ENCODE measurements at regions not wholly inside any gene's neighbourhood (a gene's known extent, or its start where the extent isn't known, plus 50 kb on each side); places are given as distances from the start of the nearest gene placed in this dataset.

GRCh38 chr2:129205176-129205575 lies 774.3 kb upstream of the RAB6C start:
- no peaks in the 10 kb centered on the region for H3K9me3 ChIP-seq (ENCODE audit: insufficient read depth, low read depth, low read length)
- no peaks in the 10 kb centered on the region for H3K4me1 ChIP-seq (ENCODE audit: insufficient read depth, low read length)
- H3K4me3 ChIP-seq (ENCODE audit: low read length) = no peak overlapping the region
- H3K36me3 ChIP-seq (ENCODE audit: insufficient read depth, low read depth, low read length) = no peaks in the 10 kb centered on the region
- H3K27ac ChIP-seq (ENCODE audit: low read length) = no peak overlapping the region
- H3K9ac ChIP-seq (ENCODE audit: low read depth, low read length) = no peak overlapping the region
- H3K27me3 ChIP-seq (ENCODE audit: insufficient read depth, low read length) = no peaks in the 10 kb centered on the region

GRCh38 chr2:129205766-129206165 lies 773.7 kb upstream of the RAB6C start:
- Histone ChIP-seq H3K4me3 (ENCODE audit: low read length) (no peak overlapping the region), H3K27me3 (ENCODE audit: insufficient read depth, low read length) (no peaks in the 10 kb centered on the region), H3K4me1 (ENCODE audit: insufficient read depth, low read length) (no peaks in the 10 kb centered on the region), H3K9ac (ENCODE audit: low read depth, low read length) (no peak overlapping the region), H3K36me3 (ENCODE audit: insufficient read depth, low read depth, low read length) (no peaks in the 10 kb centered on the region), H3K27ac (ENCODE audit: low read length) (no peak overlapping the region), H3K9me3 (ENCODE audit: insufficient read depth, low read depth, low read length) (no peaks in the 10 kb centered on the region)

GRCh38 chr2:129212299-129212958 lies 767.0 kb upstream of the RAB6C start:
- no peak overlapping the region for H3K4me3 ChIP-seq (ENCODE audit: low read length)
- no peaks in the 10 kb centered on the region for H3K27me3 ChIP-seq (ENCODE audit: insufficient read depth, low read length)
- no peak overlapping the region for H3K27ac ChIP-seq (ENCODE audit: low read length)
- H3K4me1 ChIP-seq (ENCODE audit: insufficient read depth, low read length) = no peaks in the 10 kb centered on the region
- H3K36me3 ChIP-seq (ENCODE audit: insufficient read depth, low read depth, low read length) = no peaks in the 10 kb centered on the region
- no peak overlapping the region for H3K9ac ChIP-seq (ENCODE audit: low read depth, low read length)
- no peaks in the 10 kb centered on the region for H3K9me3 ChIP-seq (ENCODE audit: insufficient read depth, low read depth, low read length)

GRCh38 chr2:129224022-129224421 lies 755.4 kb upstream of the RAB6C start:
- no peaks in the 10 kb centered on the region for H3K36me3 ChIP-seq (ENCODE audit: insufficient read depth, low read depth, low read length)
- H3K4me1 ChIP-seq (ENCODE audit: insufficient read depth, low read length) = no peaks in the 10 kb centered on the region
- no peak overlapping the region for H3K27ac ChIP-seq (ENCODE audit: low read length)
- no peak overlapping the region for H3K9ac ChIP-seq (ENCODE audit: low read depth, low read length)
- H3K27me3 ChIP-seq (ENCODE audit: insufficient read depth, low read length) = no peaks in the 10 kb centered on the region
- H3K9me3 ChIP-seq (ENCODE audit: insufficient read depth, low read depth, low read length) = no peaks in the 10 kb centered on the region
- H3K4me3 ChIP-seq (ENCODE audit: low read length) = no peak overlapping the region

GRCh38 chr2:129224486-129224885 lies 755.0 kb upstream of the RAB6C start:
- Histone ChIP-seq H3K4me1 (ENCODE audit: insufficient read depth, low read length) (no peaks in the 10 kb centered on the region), H3K27ac (ENCODE audit: low read length) (no peak overlapping the region), H3K9ac (ENCODE audit: low read depth, low read length) (no peak overlapping the region), H3K4me3 (ENCODE audit: low read length) (no peak overlapping the region), H3K27me3 (ENCODE audit: insufficient read depth, low read length) (no peaks in the 10 kb centered on the region), H3K9me3 (ENCODE audit: insufficient read depth, low read depth, low read length) (no peaks in the 10 kb centered on the region), H3K36me3 (ENCODE audit: insufficient read depth, low read depth, low read length) (no peaks in the 10 kb centered on the region)

- no peaks in the 10 kb centered on the region for H3K9me3 ChIP-seq (ENCODE audit: insufficient read depth, low read depth, low read length)
- no peak overlapping the region for H3K4me3 ChIP-seq (ENCODE audit: low read length)
- no peak overlapping the region for H3K9ac ChIP-seq (ENCODE audit: low read depth, low read length)
- H3K27me3 ChIP-seq (ENCODE audit: insufficient read depth, low read length) = no peaks in the 10 kb centered on the region
- H3K4me1 ChIP-seq (ENCODE audit: insufficient read depth, low read length) = no peaks in the 10 kb centered on the region
- no peaks in the 10 kb centered on the region for H3K36me3 ChIP-seq (ENCODE audit: insufficient read depth, low read depth, low read length)
- no peak overlapping the region for H3K27ac ChIP-seq (ENCODE audit: low read length)
These were observed 750.3 kb upstream of the RAB6C start for GRCh38 chr2:129229196-129229595.

- Histone ChIP-seq H3K36me3 (ENCODE audit: insufficient read depth, low read depth, low read length) (no peaks in the 10 kb centered on the region), H3K9me3 (ENCODE audit: insufficient read depth, low read depth, low read length) (no peaks in the 10 kb centered on the region), H3K27ac (ENCODE audit: low read length) (no peak overlapping the region), H3K4me1 (ENCODE audit: insufficient read depth, low read length) (no peaks in the 10 kb centered on the region), H3K9ac (ENCODE audit: low read depth, low read length) (no peak overlapping the region), H3K4me3 (ENCODE audit: low read length) (no peak overlapping the region), H3K27me3 (ENCODE audit: insufficient read depth, low read length) (no peaks in the 10 kb centered on the region)
These were observed 749.5 kb upstream of the RAB6C start for GRCh38 chr2:129229830-129230441.

- Histone ChIP-seq H3K9me3 (ENCODE audit: insufficient read depth, low read depth, low read length) (no peaks in the 10 kb centered on the region), H3K4me3 (ENCODE audit: low read length) (no peak overlapping the region), H3K27ac (ENCODE audit: low read length) (no peak overlapping the region), H3K4me1 (ENCODE audit: insufficient read depth, low read length) (no peaks in the 10 kb centered on the region), H3K36me3 (ENCODE audit: insufficient read depth, low read depth, low read length) (no peaks in the 10 kb centered on the region), H3K27me3 (ENCODE audit: insufficient read depth, low read length) (no peaks in the 10 kb centered on the region), H3K9ac (ENCODE audit: low read depth, low read length) (no peak overlapping the region)
These were observed 747.5 kb upstream of the RAB6C start for GRCh38 chr2:129231924-129232323.

GRCh38 chr2:129233166-129233565 lies 746.3 kb upstream of the RAB6C start:
- H3K4me3 ChIP-seq (ENCODE audit: low read length) = no peak overlapping the region
- no peaks in the 10 kb centered on the region for H3K9me3 ChIP-seq (ENCODE audit: insufficient read depth, low read depth, low read length)
- H3K27me3 ChIP-seq (ENCODE audit: insufficient read depth, low read length) = no peaks in the 10 kb centered on the region
- H3K9ac ChIP-seq (ENCODE audit: low read depth, low read length) = no peak overlapping the region
- H3K27ac ChIP-seq (ENCODE audit: low read length) = no peak overlapping the region
- H3K4me1 ChIP-seq (ENCODE audit: insufficient read depth, low read length) = no peaks in the 10 kb centered on the region
- no peaks in the 10 kb centered on the region for H3K36me3 ChIP-seq (ENCODE audit: insufficient read depth, low read depth, low read length)

GRCh38 chr2:129233751-129234406 lies 745.6 kb upstream of the RAB6C start:
- Histone ChIP-seq H3K9ac (ENCODE audit: low read depth, low read length) (no peak overlapping the region), H3K27me3 (ENCODE audit: insufficient read depth, low read length) (no peaks in the 10 kb centered on the region), H3K36me3 (ENCODE audit: insufficient read depth, low read depth, low read length) (no peaks in the 10 kb centered on the region), H3K9me3 (ENCODE audit: insufficient read depth, low read depth, low read length) (no peaks in the 10 kb centered on the region), H3K27ac (ENCODE audit: low read length) (no peak overlapping the region), H3K4me1 (ENCODE audit: insufficient read depth, low read length) (no peaks in the 10 kb centered on the region), H3K4me3 (ENCODE audit: low read length) (no peak overlapping the region)

- Histone ChIP-seq H3K27me3 (ENCODE audit: insufficient read depth, low read length) (no peaks in the 10 kb centered on the region), H3K4me3 (ENCODE audit: low read length) (no peak overlapping the region), H3K36me3 (ENCODE audit: insufficient read depth, low read depth, low read length) (no peaks in the 10 kb centered on the region), H3K9ac (ENCODE audit: low read depth, low read length) (no peak overlapping the region), H3K9me3 (ENCODE audit: insufficient read depth, low read depth, low read length) (no peaks in the 10 kb centered on the region), H3K27ac (ENCODE audit: low read length) (no peak overlapping the region), H3K4me1 (ENCODE audit: insufficient read depth, low read length) (no peaks in the 10 kb centered on the region)
These were observed 742.9 kb upstream of the RAB6C start for GRCh38 chr2:129236601-129237000.
